Suprapubic skin (tissue), 4 donors: ENCODE measurements at regions not wholly inside any gene's neighbourhood (a gene's known extent, or its start where the extent isn't known, plus 50 kb on each side); places are given as distances from the start of the nearest gene placed in this dataset.
"Not testable (repeated sequence)": the region's sequence is repeated elsewhere in the genome, so short reads cannot be mapped to it uniquely, and the experiment has no call there.

Experiments
- POLR2A ChIP-seq, 2 donors: fragments of 450-650 bp; IDR thresholded peaks; one replicate each; pipeline ENCODE4 v1.6.1; 2017; ENCODE audit warnings: antibody characterized with exemption in 2 of 2, mild to moderate bottlenecking in 2 of 2, moderate library complexity in 2 of 2
- POLR2AphosphoS5 ChIP-seq, 3 donors: sonication (generic); formaldehyde crosslinking; IDR thresholded peaks; one replicate each; pipeline ENCODE4 v1.6.1; 2017; ENCODE audit warnings: antibody characterized with exemption in 3 of 3
- TF ChIP-seq, protein P1 (sequence below), 2 donors: fragments of 200-600 bp in 1 of 2; fragments of 450-650 bp in 1 of 2; sonication (generic) in 1 of 2; IDR thresholded peaks; one replicate each; pipeline ENCODE4 v1.5.1; 2016 to 2019; ENCODE audit warnings: antibody characterized with exemption in 2 of 2, mild to moderate bottlenecking in 1 of 2, moderate library complexity in 1 of 2

DNA sequence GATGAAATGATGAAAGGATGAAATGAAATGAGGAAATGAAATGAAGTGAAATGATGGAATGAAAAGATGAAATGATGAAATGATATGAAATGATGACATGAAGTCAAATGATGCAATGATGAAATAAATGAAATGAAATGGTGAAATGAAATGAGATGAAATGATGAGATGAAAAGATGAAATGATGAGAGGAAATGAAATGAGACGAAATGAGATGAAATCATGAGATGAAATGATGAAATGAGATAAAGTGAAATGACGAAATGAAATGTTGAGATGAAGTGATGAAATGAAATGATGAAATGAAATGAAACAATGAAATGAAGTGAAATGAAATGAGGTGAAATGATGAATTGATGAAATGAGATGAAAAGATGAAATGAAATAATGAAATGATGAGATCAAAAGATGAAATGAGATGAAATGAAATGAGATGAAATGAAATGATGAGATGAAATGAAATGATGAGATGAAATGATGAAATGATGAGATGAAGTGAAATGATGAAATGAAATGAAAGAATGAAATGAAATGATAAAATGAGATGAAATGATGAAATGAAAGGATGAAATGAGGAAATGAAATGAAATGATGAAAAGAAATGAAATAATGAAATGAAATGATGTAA, 131.7 kb upstream of the TP53TG3D start:
- TF ChIP-seq, protein P1, sequence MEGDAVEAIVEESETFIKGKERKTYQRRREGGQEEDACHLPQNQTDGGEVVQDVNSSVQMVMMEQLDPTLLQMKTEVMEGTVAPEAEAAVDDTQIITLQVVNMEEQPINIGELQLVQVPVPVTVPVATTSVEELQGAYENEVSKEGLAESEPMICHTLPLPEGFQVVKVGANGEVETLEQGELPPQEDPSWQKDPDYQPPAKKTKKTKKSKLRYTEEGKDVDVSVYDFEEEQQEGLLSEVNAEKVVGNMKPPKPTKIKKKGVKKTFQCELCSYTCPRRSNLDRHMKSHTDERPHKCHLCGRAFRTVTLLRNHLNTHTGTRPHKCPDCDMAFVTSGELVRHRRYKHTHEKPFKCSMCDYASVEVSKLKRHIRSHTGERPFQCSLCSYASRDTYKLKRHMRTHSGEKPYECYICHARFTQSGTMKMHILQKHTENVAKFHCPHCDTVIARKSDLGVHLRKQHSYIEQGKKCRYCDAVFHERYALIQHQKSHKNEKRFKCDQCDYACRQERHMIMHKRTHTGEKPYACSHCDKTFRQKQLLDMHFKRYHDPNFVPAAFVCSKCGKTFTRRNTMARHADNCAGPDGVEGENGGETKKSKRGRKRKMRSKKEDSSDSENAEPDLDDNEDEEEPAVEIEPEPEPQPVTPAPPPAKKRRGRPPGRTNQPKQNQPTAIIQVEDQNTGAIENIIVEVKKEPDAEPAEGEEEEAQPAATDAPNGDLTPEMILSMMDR (IDR thresholded peaks at IDR 0.05) = not testable (repeated sequence)
- not testable (repeated sequence) for TF ChIP-seq POLR2A, POLR2AphosphoS5 (IDR thresholded peaks at IDR 0.05)
